Muscle of leg (tissue), 3 donors: ENCODE measurements at regions not wholly inside any gene's neighbourhood (a gene's known extent, or its start where the extent isn't known, plus 50 kb on each side); places are given as distances from the start of the nearest gene placed in this dataset.

ENCODE experiments used
- DNase-seq: peaks from one replicate; pipeline ENCODE4 v3.0.0; 2013
- H3K27ac ChIP-seq: one replicate; pipeline ENCODE4 v1.5.1; 2013; ENCODE audit warnings: mild to moderate bottlenecking, low read length, control low read depth
- H3K27me3 ChIP-seq: one replicate; pipeline ENCODE4 v1.6.1; 2013; ENCODE audit warnings: low read length; ENCODE audit not compliant: control insufficient read depth, insufficient read depth
- H3K36me3 ChIP-seq: one replicate; pipeline ENCODE4 v1.6.1; 2013; ENCODE audit warnings: low read length; ENCODE audit not compliant: control insufficient read depth, insufficient read depth
- H3K4me1 ChIP-seq: one replicate; pipeline ENCODE4 v1.6.1; 2013; ENCODE audit warnings: low read length; ENCODE audit not compliant: control insufficient read depth, insufficient read depth
- H3K4me3 ChIP-seq: one replicate; pipeline ENCODE4 v1.5.1; 2013; ENCODE audit warnings: low read length, control low read depth
- H3K9me3 ChIP-seq: replicated peaks from 2 replicates; pipeline ENCODE4 v1.6.1; 2013; ENCODE audit warnings: low read depth, low read length; ENCODE audit not compliant: control insufficient read depth
- WGBS: methylation state at CpG from one replicate; pipeline ENCODE4 v1.1.5; 2013; ENCODE audit warnings: missing lambda C conversion rate; ENCODE audit not compliant: insufficient coverage; 5-methylcytosine and 5-hydroxymethylcytosine counted together

DNA sequence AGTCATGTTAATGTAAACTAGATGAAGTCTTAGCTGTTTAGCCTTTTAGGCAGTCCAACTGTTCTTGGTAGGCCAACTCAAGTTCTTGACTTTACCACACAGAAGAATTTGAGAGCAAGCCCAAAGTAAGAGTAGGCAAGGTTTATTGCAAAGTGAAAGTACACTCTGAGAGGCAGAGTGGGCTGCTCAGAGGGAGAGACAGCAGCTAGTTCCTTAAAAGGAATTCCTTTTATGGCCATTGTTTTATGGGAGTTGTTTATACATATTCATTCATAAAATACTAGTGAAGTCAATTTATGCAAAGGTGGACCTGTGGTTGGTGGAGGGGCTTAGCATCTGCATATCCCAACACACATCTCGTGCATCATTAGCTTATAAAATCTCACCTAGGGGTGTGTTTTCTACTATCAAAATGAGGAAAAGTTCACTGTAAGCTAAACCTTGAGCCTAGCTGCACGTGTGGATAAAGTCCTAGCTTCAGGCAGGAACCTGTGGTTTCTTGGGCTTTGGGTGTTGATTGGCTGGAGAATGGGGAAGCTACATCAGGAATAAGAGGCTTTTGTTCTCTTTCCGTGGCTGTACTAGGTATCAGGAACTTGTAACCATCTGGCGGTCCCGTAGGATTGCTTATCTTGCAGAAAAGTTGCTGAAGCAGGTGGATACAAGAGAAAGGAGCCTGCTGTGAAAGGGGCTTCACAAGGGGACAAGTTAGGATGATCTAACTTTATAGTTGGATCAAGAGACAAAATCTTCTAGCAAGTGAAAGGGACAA, 110.4 kb upstream of the GULP1 start:
- 34% methylated on average over 3 of the region's 5 CpGs for WGBS
- DNase-seq = peak; percentile 43

DNA sequence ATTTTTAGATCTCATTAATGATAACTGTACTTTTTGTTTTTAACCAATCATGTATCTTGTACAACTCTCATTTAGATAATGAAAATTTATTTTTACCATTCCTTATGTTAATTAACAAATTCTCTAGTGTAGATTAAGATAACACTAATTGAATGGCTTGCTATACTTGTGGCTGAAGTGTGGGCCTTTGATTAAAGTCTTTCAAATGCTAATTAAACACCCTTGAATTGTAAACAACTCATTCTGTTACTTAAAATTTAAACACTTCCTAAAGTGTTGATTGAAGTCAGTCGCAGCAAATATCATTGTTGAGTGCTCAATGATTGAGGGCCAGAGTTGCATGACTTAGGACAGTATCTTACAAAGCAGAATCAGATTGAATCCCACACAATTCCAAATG, 109.8 kb upstream of the GULP1 start:
- no CpG with 5 or more reads among the region's 1 CpG for WGBS
- no peaks in the 10 kb centered on the region for H3K36me3 ChIP-seq
- no peak overlapping the region for H3K27ac ChIP-seq
- H3K27me3 ChIP-seq = no peaks in the 10 kb centered on the region
- no peak overlapping the region for H3K4me3 ChIP-seq
- no peak for DNase-seq
- no peaks in the 10 kb centered on the region for H3K9me3 ChIP-seq
- H3K4me1 ChIP-seq = no peaks in the 10 kb centered on the region

More for the DNA sequence above, 110.4 kb upstream of the GULP1 start:
- no peaks in the 10 kb centered on the region for H3K27me3 ChIP-seq
- H3K9me3 ChIP-seq = no peaks in the 10 kb centered on the region
- no peaks in the 10 kb centered on the region for H3K4me1 ChIP-seq
- no peak overlapping the region for H3K27ac ChIP-seq
- H3K36me3 ChIP-seq = no peaks in the 10 kb centered on the region
- no peak overlapping the region for H3K4me3 ChIP-seq

DNA sequence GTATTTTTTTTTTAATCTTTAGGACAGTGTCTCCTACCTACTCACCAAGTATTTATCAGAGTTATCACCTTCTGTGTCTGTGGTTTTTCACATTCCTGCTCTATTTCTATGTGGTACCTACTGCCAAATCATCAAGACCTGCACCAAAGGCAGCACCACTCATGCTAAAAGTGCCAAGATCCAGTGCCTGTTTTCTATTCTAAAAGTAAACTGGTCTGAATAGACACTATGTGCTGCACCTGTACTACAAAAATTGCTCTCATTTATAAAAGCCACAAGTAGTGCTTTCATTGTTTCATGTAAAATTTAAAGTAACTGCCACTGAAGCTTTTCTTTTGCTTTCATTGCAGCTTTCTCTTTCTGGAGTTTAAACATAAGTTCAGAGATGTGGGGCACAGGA, 103.9 kb upstream of the GULP1 start:
- no peak overlapping the region for H3K27ac ChIP-seq
- H3K27me3 ChIP-seq = no peaks in the 10 kb centered on the region
- no peaks in the 10 kb centered on the region for H3K4me1 ChIP-seq
- no peaks in the 10 kb centered on the region for H3K36me3 ChIP-seq
- H3K9me3 ChIP-seq = no peaks in the 10 kb centered on the region
- no peak overlapping the region for H3K4me3 ChIP-seq
- no peak for DNase-seq

DNA sequence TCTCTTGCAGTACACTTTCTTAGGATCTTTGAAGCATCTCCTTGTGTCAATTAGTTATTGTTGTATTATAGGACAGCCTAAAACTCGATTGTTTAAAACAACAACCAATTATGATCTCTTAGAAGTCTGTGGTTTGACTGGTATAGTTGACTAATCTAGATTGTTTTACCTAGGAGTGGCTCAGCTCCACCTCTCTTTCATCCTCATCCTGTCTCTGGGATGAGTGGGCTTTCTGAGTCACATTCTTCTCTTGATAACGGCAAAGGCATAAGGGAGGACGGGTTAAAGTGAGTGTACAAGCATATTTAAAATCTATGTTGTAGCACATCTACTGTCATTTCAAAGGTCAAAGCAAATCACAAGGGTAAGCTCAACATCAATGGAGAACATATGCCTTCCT, 102.3 kb upstream of the GULP1 start:
- no peak overlapping the region for H3K27ac ChIP-seq
- H3K27me3 ChIP-seq = no peaks in the 10 kb centered on the region
- H3K9me3 ChIP-seq = no peaks in the 10 kb centered on the region
- no peaks in the 10 kb centered on the region for H3K36me3 ChIP-seq
- WGBS = no CpG with 5 or more reads among the region's 3 CpGs
- DNase-seq = no peak
- H3K4me3 ChIP-seq = no peak overlapping the region
- H3K4me1 ChIP-seq = no peaks in the 10 kb centered on the region

DNA sequence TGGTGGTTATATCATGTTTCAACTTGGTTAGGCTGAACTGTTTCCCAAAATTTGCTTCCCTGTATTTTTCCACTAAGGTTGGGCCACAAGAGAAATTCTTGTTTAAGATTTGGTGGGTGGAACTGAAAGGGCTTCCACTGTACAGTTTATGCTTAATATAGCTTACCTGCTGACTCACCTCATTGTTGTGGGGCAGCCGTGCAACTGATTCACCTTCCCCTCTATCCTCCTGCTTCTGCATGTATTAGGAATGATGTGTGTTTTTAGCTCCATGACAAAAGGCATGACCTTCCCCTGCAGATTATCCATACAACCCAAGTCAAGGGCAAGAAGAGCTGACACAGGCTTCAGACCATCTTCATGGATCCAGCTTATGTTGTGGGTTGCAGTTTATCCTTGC, 98.4 kb upstream of the GULP1 start:
- no peak for DNase-seq
- WGBS = no CpG with 5 or more reads among the region's 1 CpG
- Histone ChIP-seq H3K36me3 (no peaks in the 10 kb centered on the region), H3K9me3 (no peaks in the 10 kb centered on the region), H3K4me1 (no peaks in the 10 kb centered on the region), H3K27ac (no peak overlapping the region), H3K4me3 (no peak overlapping the region), H3K27me3 (no peaks in the 10 kb centered on the region)

DNA sequence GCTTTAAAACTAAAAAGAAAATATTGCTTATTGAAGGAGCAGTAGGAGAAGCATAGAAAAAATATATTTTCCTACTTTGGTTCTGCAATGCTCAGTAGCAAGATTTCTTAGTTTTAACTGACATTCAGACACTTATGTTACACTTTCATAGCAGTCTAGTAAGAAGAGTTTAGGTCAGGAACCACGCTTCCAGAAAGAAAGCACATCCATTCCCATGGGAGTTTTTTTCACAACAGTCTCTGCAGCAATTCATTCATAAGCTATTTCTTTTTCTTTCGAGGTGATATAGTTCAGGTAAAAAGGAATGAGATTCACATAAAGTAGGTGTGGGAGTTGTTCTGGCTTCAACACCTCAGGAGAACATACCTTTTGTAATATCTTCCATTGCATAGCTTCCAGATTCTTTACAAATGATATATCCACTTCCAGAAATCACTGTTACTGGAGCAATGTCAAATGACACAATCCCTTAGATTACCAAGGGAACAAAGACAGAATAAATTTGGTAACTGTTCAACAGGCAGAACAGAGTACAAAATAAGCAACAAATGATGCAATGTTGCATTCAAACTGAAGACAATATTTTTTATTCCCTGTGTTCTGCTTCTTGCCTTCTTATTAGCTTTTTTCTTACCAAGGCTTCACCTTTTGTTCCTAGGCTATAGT, 95.2 kb upstream of the GULP1 start:
- peak; percentile 84 for DNase-seq
- WGBS = no CpG with 5 or more reads among the region's 2 CpGs
- no peak overlapping the region for H3K4me3 ChIP-seq
- no peak overlapping the region for H3K27ac ChIP-seq
- no peaks in the 10 kb centered on the region for H3K9me3 ChIP-seq
- H3K36me3 ChIP-seq = no peaks in the 10 kb centered on the region
- no peaks in the 10 kb centered on the region for H3K4me1 ChIP-seq
- no peaks in the 10 kb centered on the region for H3K27me3 ChIP-seq

DNA sequence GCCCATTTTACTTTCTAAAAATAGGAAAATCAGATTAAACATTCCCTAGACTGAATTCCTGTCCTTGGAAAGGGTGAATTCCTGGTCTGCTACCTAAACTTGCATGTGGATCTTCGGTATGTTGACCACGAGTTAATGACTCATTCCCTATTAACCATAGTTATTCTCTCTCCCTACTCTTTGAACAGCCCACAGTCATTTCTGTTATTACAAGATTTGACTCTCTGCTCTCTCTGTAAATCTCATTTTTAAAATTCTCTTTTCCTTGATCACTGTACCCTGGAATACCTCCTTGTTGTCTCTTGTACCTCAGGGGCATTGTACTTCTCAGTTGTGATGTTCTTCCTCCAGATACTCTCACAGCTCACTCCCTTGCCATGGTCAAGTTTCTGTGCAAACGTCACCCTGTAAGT, 92.0 kb upstream of the GULP1 start:
- Histone ChIP-seq H3K27me3 (no peaks in the 10 kb centered on the region), H3K27ac (no peak overlapping the region), H3K4me3 (no peak overlapping the region), H3K36me3 (no peaks in the 10 kb centered on the region), H3K9me3 (no peaks in the 10 kb centered on the region), H3K4me1 (no peaks in the 10 kb centered on the region)
- WGBS = 89% methylated on average over 2 of the region's 3 CpGs
- DNase-seq = no peak

DNA sequence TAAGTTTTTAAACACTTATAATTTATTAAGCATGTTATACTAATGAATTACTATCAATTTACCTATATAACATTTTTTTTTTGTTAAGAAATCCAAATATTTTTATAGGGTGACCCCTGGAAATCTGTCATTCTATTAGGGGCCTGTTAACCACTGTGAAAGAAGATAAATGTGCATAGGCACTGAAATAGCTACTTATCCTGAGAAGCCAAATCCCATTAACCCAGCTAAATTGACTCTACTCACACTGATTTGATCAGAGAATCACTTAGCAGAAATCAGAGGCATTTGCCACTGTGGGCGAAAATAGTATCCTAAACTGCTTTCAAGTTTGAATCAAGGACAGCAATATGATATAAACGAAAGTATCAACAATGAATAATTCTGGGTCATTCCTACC, 90.0 kb upstream of the GULP1 start:
- H3K4me1 ChIP-seq = no peaks in the 10 kb centered on the region
- no peaks in the 10 kb centered on the region for H3K27me3 ChIP-seq
- H3K9me3 ChIP-seq = no peaks in the 10 kb centered on the region
- no peak overlapping the region for H3K4me3 ChIP-seq
- no CpG with 5 or more reads among the region's 2 CpGs for WGBS
- DNase-seq = no peak
- H3K27ac ChIP-seq = no peak overlapping the region
- H3K36me3 ChIP-seq = no peaks in the 10 kb centered on the region

DNA sequence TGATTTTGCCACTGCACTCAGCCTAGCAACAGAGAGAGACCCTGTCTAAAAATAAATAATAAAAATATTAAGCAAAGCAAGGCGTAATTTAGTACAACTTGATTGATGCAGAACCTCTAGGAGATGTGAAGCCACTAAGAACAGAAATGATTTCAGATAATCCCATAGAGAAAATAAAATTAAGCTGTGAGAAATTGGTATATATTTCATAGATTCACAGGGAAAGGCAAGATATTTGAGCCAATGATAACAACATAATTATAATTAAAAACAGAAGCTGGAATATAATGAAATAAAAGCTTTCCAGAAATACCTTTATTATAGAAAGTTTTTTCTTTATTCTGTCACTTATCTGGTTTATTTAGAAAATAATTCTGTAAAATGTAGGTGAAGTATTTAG, 88.9 kb upstream of the GULP1 start:
- Histone ChIP-seq H3K9me3 (no peaks in the 10 kb centered on the region), H3K27ac (no peak overlapping the region), H3K4me3 (no peak overlapping the region), H3K4me1 (no peaks in the 10 kb centered on the region), H3K27me3 (no peaks in the 10 kb centered on the region), H3K36me3 (no peaks in the 10 kb centered on the region)
- WGBS = no CpG with 5 or more reads among the region's 1 CpG
- no peak for DNase-seq

DNA sequence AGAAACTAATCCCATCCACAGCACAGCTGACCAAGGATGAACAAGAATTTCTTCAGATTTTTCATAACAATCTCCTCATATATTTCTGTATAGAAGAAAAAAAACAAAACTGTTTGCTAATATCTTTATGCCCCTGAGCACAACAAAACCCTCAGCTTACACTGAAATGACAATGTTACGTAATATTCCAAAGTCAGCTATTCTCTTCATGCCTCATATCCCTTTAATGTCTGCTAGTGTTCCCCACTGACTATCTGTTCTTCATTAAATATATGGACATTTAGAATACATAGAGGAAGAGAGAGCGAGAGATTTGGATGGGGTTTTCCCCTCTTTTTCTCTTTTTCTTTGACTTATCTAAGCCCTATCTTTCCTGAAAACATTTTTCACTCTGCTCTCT, 87.9 kb upstream of the GULP1 start:
- Histone ChIP-seq H3K27ac (no peak overlapping the region), H3K4me1 (no peaks in the 10 kb centered on the region), H3K36me3 (no peaks in the 10 kb centered on the region), H3K27me3 (no peaks in the 10 kb centered on the region), H3K4me3 (no peak overlapping the region), H3K9me3 (no peaks in the 10 kb centered on the region)
- no CpG with 5 or more reads among the region's 2 CpGs for WGBS
- peak; percentile 50 for DNase-seq
